Posterior cingulate gyrus (tissue), 11 donors: ENCODE measurements at regions not wholly inside any gene's neighbourhood (a gene's known extent, or its start where the extent isn't known, plus 50 kb on each side); places are given as distances from the start of the nearest gene placed in this dataset.
"Not testable (repeated sequence)": the region's sequence is repeated elsewhere in the genome, so short reads cannot be mapped to it uniquely, and the experiment has no call there.

Experiments used
- DNase-seq, 10 donors: peaks; one replicate each; pipeline versions ENCODE4 v3.0.0 to v3.0.0-alpha.2; 2020 to 2021; ENCODE audit warnings: mixed read lengths in 3 of 10
- intact Hi-C: fragments of 100-400 bp; cut with DNase I; formaldehyde crosslinking; loops from one replicate; pipeline ENCODE4 v1.15.1; 2023

GRCh38 chr3:95759614-95760301, 1054.6 kb upstream of the EPHA6 start:
- intact Hi-C loops, result no loop called here
- no peak for DNase-seq

- intact Hi-C loops, result no loop called here
Observed at GRCh38 chr3:95775486-95776094, 1038.8 kb upstream of the EPHA6 start.

GRCh38 chr3:95781598-95781997, 1032.8 kb upstream of the EPHA6 start:
- intact Hi-C loops, result no loop called here
- DNase-seq, result no peak

More at GRCh38 chr3:95775486-95776094, 1038.8 kb upstream of the EPHA6 start:
- no peak for DNase-seq

GRCh38 chr3:95789111-95789510, 1025.3 kb upstream of the EPHA6 start:
- DNase-seq, result no peak
- intact Hi-C loops, result no loop called here

- no peak for DNase-seq
- intact Hi-C loops, result no loop called here
Observed at GRCh38 chr3:95797081-95797480, 1017.3 kb upstream of the EPHA6 start.

GRCh38 chr3:95798628-95799027, 1015.8 kb upstream of the EPHA6 start:
- intact Hi-C loops, result no loop called here
- DNase-seq, result no peak

GRCh38 chr3:95810462-95810861, 1003.9 kb upstream of the EPHA6 start:
- intact Hi-C loops, result no loop called here
- DNase-seq, result no peak

- intact Hi-C loops, result no loop called here
- no peak for DNase-seq
Observed at GRCh38 chr3:95813244-95813643, 1001.1 kb upstream of the EPHA6 start.

GRCh38 chr3:95815828-95816227, 998.6 kb upstream of the EPHA6 start:
- intact Hi-C loops, result no loop called here
- no peak for DNase-seq

- DNase-seq, result no peak
- intact Hi-C loops, result no loop called here
Observed at GRCh38 chr3:95826419-95826818, 988.0 kb upstream of the EPHA6 start.

GRCh38 chr3:95832146-95832545, 982.2 kb upstream of the EPHA6 start:
- DNase-seq, result no peak
- intact Hi-C loops, result no loop called here

GRCh38 chr3:95860628-95861027, 953.8 kb upstream of the EPHA6 start:
- intact Hi-C loops, result not testable (repeated sequence)
- peak in 1 of 10 donors; percentile 55 for DNase-seq

- DNase-seq, result no peak
- intact Hi-C loops, result no loop called here
Observed at GRCh38 chr3:95883801-95884200, 930.6 kb upstream of the EPHA6 start.

- no peak for DNase-seq
- intact Hi-C loops, result no loop called here
Observed at GRCh38 chr3:95886616-95887015, 927.8 kb upstream of the EPHA6 start.

- DNase-seq, result no peak
- intact Hi-C loops, result no loop called here
Observed at GRCh38 chr3:95887114-95887513, 927.3 kb upstream of the EPHA6 start.

GRCh38 chr3:95894820-95895219, 919.6 kb upstream of the EPHA6 start:
- intact Hi-C loops, result no loop called here
- no peak for DNase-seq

GRCh38 chr3:95899494-95899893, 914.9 kb upstream of the EPHA6 start:
- intact Hi-C loops, result no loop called here
- no peak for DNase-seq

GRCh38 chr3:95899911-95900310, 914.5 kb upstream of the EPHA6 start:
- DNase-seq, result no peak
- intact Hi-C loops, result no loop called here

GRCh38 chr3:95901948-95902347, 912.4 kb upstream of the EPHA6 start:
- DNase-seq, result no peak
- intact Hi-C loops, result no loop called here

- intact Hi-C loops, result no loop called here
- DNase-seq, result no peak
Observed at GRCh38 chr3:95905182-95905581, 909.2 kb upstream of the EPHA6 start.

- intact Hi-C loops, result no loop called here
- peak in 1 of 10 donors; percentile 59 for DNase-seq
Observed at GRCh38 chr3:95911767-95912166, 902.6 kb upstream of the EPHA6 start.

GRCh38 chr3:95923496-95924210, 890.7 kb upstream of the EPHA6 start:
- intact Hi-C loops, result no loop called here
- no peak for DNase-seq
